MCF 10A (cell line): ENCODE measurements at regions not wholly inside any gene's neighbourhood (a gene's known extent, or its start where the extent isn't known, plus 50 kb on each side); places are given as distances from the start of the nearest gene placed in this dataset.

Experiments
- BruUV-seq: library from RNA; stranded (reverse); fragments of 400-500 nt; replicated peaks from 2 replicates; lab custom pipeline; 2021; lab: Mats Ljungman, UMichigan
- CTCF ChIA-PET: fragments of 300-600 bp; sonication (Branson Sonifier 250); formaldehyde crosslinking; extraction: SDS; loops from one replicate; lab custom pipeline; 2021; ENCODE audit warnings: antibody characterized with exemption, inconsistent platforms; lab: Yijun Ruan, JAX
- POLR2A ChIA-PET: fragments of 300-600, 350-650 bp; sonication (Branson Sonifier 250); formaldehyde crosslinking; extraction: SDS; loops from one replicate; lab custom pipeline; 2020; ENCODE audit warnings: antibody characterized with exemption, inconsistent platforms; lab: Yijun Ruan, JAX
- DNase-seq: peaks from one replicate; pipeline ENCODE4 v3.0.0-alpha.2; 2018; ENCODE audit not compliant: unreplicated experiment
- H3K27ac Mint-ChIP-seq: one replicate; pipeline ENCODE4 v1.8.0; 2022; ENCODE audit warnings: mild to moderate bottlenecking, low read depth, mixed read lengths; ENCODE audit not compliant: unreplicated experiment
- H3K27me3 Mint-ChIP-seq: one replicate; pipeline ENCODE4 v1.8.0; 2022; ENCODE audit warnings: mixed read lengths; ENCODE audit not compliant: insufficient read depth, unreplicated experiment
- H3K36me3 Mint-ChIP-seq: one replicate; pipeline ENCODE4 v1.8.0; 2022; ENCODE audit warnings: mild to moderate bottlenecking, moderate library complexity, mixed read lengths; ENCODE audit not compliant: insufficient read depth, unreplicated experiment
- H3K4me1 Mint-ChIP-seq: one replicate; pipeline ENCODE4 v1.8.0; 2022; ENCODE audit warnings: mixed read lengths; ENCODE audit not compliant: insufficient read depth, unreplicated experiment
- H3K4me3 Mint-ChIP-seq: one replicate; pipeline ENCODE4 v1.8.0; 2022; ENCODE audit warnings: mild to moderate bottlenecking, moderate library complexity, mixed read lengths; ENCODE audit not compliant: unreplicated experiment
- H3K9me3 Mint-ChIP-seq: one replicate; pipeline ENCODE4 v1.8.0; 2022; ENCODE audit warnings: mixed read lengths; ENCODE audit not compliant: unreplicated experiment
- intact Hi-C: fragments of 100-400 bp; cut with micrococcal nuclease; formaldehyde crosslinking; loops from 2 replicates; pipeline ENCODE4 v1.14.1; 2022
- TF ChIP-seq, protein P1 (sequence below): fragments of 200-600 bp; IDR thresholded peaks from one replicate; pipeline ENCODE4 v1.8.0; 2022; ENCODE audit warnings: antibody characterized with exemption, mild to moderate bottlenecking; ENCODE audit not compliant: unreplicated experiment

DNA sequence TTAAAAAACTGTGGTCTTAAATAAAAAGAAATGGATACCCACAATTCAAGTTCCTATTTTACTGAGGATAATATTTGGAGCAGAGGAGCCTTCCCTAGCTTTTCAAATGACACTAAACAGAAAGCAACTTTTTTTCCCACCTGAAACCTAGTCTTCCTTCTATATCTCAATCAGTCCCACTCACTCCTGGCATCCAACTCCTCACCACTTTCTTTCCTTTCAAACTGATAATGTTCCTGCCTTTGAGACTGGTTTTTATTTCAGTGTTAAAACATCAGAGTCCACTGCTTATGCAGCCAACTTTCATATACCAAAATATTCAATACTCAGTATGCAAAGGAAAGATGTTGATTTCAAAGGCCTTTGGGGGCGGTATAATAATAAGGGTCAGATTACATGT is 225.6 kb downstream of the GXYLT1 start:
- ChIA-PET POLR2A (no interaction called here), CTCF (no interaction called here)
- no TSS peak for BruUV-seq
- H3K27ac Mint-ChIP-seq = no peak overlapping the region
- H3K4me3 Mint-ChIP-seq = no peak overlapping the region
- no peak for DNase-seq
- H3K9me3 Mint-ChIP-seq = no peaks in the 10 kb centered on the region
- H3K36me3 Mint-ChIP-seq = no peaks in the 10 kb centered on the region
- H3K27me3 Mint-ChIP-seq = peaks cover 60% of the 10 kb centered on the region
- intact Hi-C loops = no loop called here
- peaks cover 6% of the 10 kb centered on the region for H3K4me1 Mint-ChIP-seq
- TF ChIP-seq, protein P1, sequence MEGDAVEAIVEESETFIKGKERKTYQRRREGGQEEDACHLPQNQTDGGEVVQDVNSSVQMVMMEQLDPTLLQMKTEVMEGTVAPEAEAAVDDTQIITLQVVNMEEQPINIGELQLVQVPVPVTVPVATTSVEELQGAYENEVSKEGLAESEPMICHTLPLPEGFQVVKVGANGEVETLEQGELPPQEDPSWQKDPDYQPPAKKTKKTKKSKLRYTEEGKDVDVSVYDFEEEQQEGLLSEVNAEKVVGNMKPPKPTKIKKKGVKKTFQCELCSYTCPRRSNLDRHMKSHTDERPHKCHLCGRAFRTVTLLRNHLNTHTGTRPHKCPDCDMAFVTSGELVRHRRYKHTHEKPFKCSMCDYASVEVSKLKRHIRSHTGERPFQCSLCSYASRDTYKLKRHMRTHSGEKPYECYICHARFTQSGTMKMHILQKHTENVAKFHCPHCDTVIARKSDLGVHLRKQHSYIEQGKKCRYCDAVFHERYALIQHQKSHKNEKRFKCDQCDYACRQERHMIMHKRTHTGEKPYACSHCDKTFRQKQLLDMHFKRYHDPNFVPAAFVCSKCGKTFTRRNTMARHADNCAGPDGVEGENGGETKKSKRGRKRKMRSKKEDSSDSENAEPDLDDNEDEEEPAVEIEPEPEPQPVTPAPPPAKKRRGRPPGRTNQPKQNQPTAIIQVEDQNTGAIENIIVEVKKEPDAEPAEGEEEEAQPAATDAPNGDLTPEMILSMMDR = no peak

DNA sequence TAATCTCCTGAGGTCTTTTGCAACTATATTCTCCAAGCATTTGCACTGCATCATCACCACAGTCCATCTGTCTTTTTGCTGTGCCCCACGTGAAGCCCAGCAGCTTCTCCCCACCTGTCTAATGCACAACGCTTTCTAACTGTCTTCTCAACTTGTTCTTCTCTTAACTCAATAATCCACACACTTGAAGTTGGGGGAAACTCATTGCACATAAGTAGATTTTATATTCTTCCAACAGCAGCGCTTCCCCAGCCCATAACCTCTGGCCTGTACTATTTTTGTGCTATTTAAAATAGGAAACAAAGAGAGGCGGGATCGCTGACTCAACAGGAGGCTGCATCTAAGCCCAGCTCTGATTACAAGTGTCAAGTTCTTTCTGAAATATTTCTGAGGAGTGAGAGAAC is 226.7 kb downstream of the GXYLT1 start:
- Mint-ChIP-seq H3K27ac (no peak overlapping the region), H3K36me3 (no peaks in the 10 kb centered on the region), H3K9me3 (no peaks in the 10 kb centered on the region), H3K4me1 (peaks cover 6% of the 10 kb centered on the region), H3K27me3 (peaks cover 49% of the 10 kb centered on the region), H3K4me3 (no peak overlapping the region)
- TF ChIP-seq, protein P1 = no peak
- DNase-seq = peak; percentile 14
- BruUV-seq = no TSS peak
- intact Hi-C loops = no loop called here
- CTCF ChIA-PET = interaction anchor here (3.1 kb wide), 1 partner anchor 106 kb away, joined by 7 read pairs; no protein-coding TSS in a partner anchor
- POLR2A ChIA-PET = no interaction called here

DNA sequence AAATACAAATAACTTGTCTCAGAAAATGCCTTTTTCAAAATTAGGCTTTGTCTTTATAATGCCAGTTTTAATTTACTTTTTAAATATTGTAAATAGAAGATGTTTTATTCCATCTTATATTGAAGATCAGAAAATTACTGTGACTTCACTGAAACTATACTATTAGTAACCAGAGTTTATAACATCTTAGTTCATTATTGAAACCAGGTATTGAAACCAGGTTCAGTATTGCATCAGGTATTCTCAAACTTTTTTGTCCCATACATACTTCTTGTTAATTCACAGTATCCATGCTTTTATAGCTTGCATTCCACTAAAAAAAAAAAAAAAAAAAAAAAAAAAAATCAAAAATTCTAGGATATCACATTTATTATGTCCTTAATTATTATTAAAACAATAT is 227.5 kb downstream of the GXYLT1 start:
- H3K4me3 Mint-ChIP-seq = no peak overlapping the region
- no peak overlapping the region for H3K27ac Mint-ChIP-seq
- no peaks in the 10 kb centered on the region for H3K9me3 Mint-ChIP-seq
- ChIA-PET POLR2A (interaction anchor here (0.7 kb wide), 1 partner anchor 165 kb away, joined by 4 read pairs; no protein-coding TSS in a partner anchor), CTCF (interaction anchor here (3.1 kb wide), 1 partner anchor 107 kb away, joined by 7 read pairs; no protein-coding TSS in a partner anchor)
- peaks cover 6% of the 10 kb centered on the region for H3K4me1 Mint-ChIP-seq
- H3K36me3 Mint-ChIP-seq = no peaks in the 10 kb centered on the region
- no TSS peak for BruUV-seq
- intact Hi-C loops = no loop called here
- no peak for DNase-seq
- TF ChIP-seq, protein P1 = no peak
- peaks cover 43% of the 10 kb centered on the region for H3K27me3 Mint-ChIP-seq

DNA sequence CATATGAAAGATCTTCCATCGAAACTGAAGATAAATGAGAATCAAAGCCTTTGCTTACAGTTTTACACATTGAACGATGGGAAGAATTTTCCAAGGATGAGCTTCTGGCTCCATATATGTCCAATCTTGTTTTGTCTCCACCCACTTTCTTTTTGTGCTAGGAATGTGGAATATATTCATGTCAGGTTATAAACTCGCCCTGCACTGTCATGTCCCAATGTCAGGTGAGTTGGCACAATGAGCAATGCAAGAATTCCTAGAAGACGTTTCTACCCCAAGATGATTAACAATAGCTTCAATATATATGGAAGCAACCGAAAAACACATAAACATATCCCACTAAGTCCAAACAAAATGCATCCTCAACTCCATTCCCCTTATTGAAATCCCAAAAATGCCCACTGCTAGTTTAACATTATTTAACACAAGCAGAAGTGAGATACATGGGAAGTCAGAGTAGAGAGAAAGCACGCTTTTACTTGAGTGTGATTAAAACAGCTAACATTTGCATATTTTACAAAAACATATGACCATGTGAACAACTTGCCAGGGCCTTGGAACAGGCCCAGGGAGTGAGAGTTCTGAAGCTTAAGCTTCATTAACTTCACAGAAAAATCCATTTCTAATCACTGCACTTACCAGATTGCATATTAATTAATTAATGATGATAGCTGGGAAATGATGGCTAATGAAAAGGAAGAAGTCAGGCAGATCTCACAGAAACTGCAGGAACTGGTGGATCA is 233.9 kb downstream of the GXYLT1 start:
- Mint-ChIP-seq H3K9me3 (no peaks in the 10 kb centered on the region), H3K4me1 (no peaks in the 10 kb centered on the region), H3K27me3 (no peaks in the 10 kb centered on the region), H3K4me3 (no peak overlapping the region), H3K36me3 (no peaks in the 10 kb centered on the region), H3K27ac (no peak overlapping the region)
- CTCF ChIA-PET = interaction anchor here (0.6 to 1.1 kb wide), 2 partner anchors 114 to 633 kb away, joined by 3 read pairs; no protein-coding TSS in a partner anchor
- TF ChIP-seq, protein P1 = no peak
- BruUV-seq = no TSS peak
- POLR2A ChIA-PET = interaction anchor here (0.6 kb wide), 1 partner anchor 342 kb away, joined by 3 read pairs; no protein-coding TSS in a partner anchor
- DNase-seq = no peak
- intact Hi-C loops = no loop called here
